DOHH2 (cell line): ENCODE measurements at regions not wholly inside any gene's neighbourhood (a gene's known extent, or its start where the extent isn't known, plus 50 kb on each side); places are given as distances from the start of the nearest gene placed in this dataset.

Experiments used
- H3F3A ChIP-seq: fragments of 200-600 bp; sonication (generic), shearing (Covaris generic); 2 replicates; pipeline ENCODE4 v1.6.0; 2016; ENCODE audit warnings: antibody characterized with exemption, mild to moderate bottlenecking; ENCODE audit not compliant: control insufficient read depth, insufficient read depth
- H3K27ac ChIP-seq: fragments of 200-600 bp; sonication (generic); 2 replicates; pipeline ENCODE4 v1.5.1; 2014; ENCODE audit warnings: low read depth, mild to moderate bottlenecking, low read length, moderate library complexity
- H3K27me3 ChIP-seq: fragments of 200-600 bp; sonication (generic); 2 replicates; pipeline ENCODE4 v1.6.1; 2014; ENCODE audit warnings: mild to moderate bottlenecking, low read length, mixed read lengths; ENCODE audit not compliant: control insufficient read depth
- H3K36me3 ChIP-seq: fragments of 200-600 bp; sonication (generic); 2 replicates; pipeline ENCODE4 v1.6.1; 2014; ENCODE audit warnings: mild to moderate bottlenecking, low read length, moderate library complexity, mixed read lengths; ENCODE audit not compliant: control insufficient read depth
- H3K4me1 ChIP-seq: fragments of 200-600 bp; sonication (generic); 2 replicates; pipeline ENCODE4 v1.6.1; 2014; ENCODE audit warnings: mild to moderate bottlenecking, low read length, mixed read lengths; ENCODE audit not compliant: control insufficient read depth
- H3K4me2 ChIP-seq: fragments of 200-600 bp; sonication (generic); 2 replicates; pipeline ENCODE4 v1.6.0; 2014; ENCODE audit warnings: mild to moderate bottlenecking, low read length, moderate library complexity
- H3K4me3 ChIP-seq: fragments of 200-600 bp; sonication (generic); 2 replicates; pipeline ENCODE4 v1.5.1; 2014; ENCODE audit warnings: mild to moderate bottlenecking, low read length, mixed read lengths
- H3K79me2 ChIP-seq: fragments of 200-600 bp; sonication (generic); 2 replicates; pipeline ENCODE4 v1.6.1; 2014; ENCODE audit warnings: mild to moderate bottlenecking, low read length, mixed read lengths; ENCODE audit not compliant: control insufficient read depth
- H3K9me2 ChIP-seq: fragments of 200-600 bp; sonication (generic); replicated peaks from 2 replicates; pipeline ENCODE4 v1.6.1; 2014; ENCODE audit warnings: mild to moderate bottlenecking, low read length, mixed read lengths; ENCODE audit not compliant: control insufficient read depth
- H3K9me3 ChIP-seq: fragments of 200-600 bp; sonication (generic); 2 replicates; pipeline ENCODE4 v1.6.1; 2014; ENCODE audit warnings: antibody characterized with exemption, low read length, mixed read lengths; ENCODE audit not compliant: control insufficient read depth, insufficient read depth
- H4K20me1 ChIP-seq: fragments of 200-600 bp; sonication (generic); 2 replicates; pipeline ENCODE4 v1.6.0; 2014; ENCODE audit warnings: low read depth, mild to moderate bottlenecking, antibody characterized with exemption, low read length, moderate library complexity; ENCODE audit not compliant: control insufficient read depth, insufficient read depth
- EZH2phosphoT487 ChIP-seq: fragments of 200-600 bp; sonication (generic); IDR thresholded peaks from 2 replicates; pipeline ENCODE4 v1.6.1; 2017; ENCODE audit warnings: borderline replicate concordance, mild to moderate bottlenecking, antibody characterized with exemption, low read length, moderate library complexity, mixed read lengths
- TF ChIP-seq, protein P1 (sequence below): fragments of 200-600 bp; sonication (generic); IDR thresholded peaks from one replicate; pipeline ENCODE4 v1.5.1; 2014; ENCODE audit warnings: antibody characterized with exemption, mild to moderate bottlenecking, low read depth, low read length; ENCODE audit not compliant: poor library complexity, severe bottlenecking

DNA sequence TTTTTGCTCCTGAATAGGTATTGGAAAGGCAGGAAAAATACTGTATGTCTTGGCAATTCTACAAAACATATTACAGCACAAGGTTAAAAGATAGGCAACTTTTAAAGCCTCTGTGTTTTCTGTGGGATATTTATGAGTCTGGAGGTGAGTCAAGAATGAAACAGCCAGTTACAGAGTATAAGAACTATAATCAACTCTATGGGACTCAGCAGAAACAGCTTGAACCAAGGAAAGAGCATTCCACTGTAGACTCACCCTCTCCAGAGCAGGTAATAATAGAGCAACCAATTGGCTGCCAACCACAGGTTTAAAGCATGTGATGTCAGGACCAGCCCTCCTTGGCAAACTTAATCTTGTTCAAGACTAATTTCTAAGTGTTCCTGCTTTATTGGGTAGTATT is 100.5 kb upstream of the MDM1 start:
- Histone ChIP-seq H4K20me1 (no peaks in the 10 kb centered on the region), H3K36me3 (no peaks in the 10 kb centered on the region), H3K27me3 (0 out of 2 replicates have a peak, but pooled peaks cover 3% of the 10 kb centered on the region), H3K9me2 (no peaks in the 10 kb centered on the region), H3K9me3 (peaks cover 10% of the 10 kb centered on the region; the same call in 1 of the 2 replicates), H3K4me2 (no peak overlapping the region), H3K4me1 (no peaks in the 10 kb centered on the region), H3K79me2 (no peaks in the 10 kb centered on the region), H3F3A (no peaks in the 10 kb centered on the region), H3K4me3 (no peak overlapping the region), H3K27ac (no peak overlapping the region)
- no peak for TF ChIP-seq EZH2phosphoT487
- TF ChIP-seq, protein P1, sequence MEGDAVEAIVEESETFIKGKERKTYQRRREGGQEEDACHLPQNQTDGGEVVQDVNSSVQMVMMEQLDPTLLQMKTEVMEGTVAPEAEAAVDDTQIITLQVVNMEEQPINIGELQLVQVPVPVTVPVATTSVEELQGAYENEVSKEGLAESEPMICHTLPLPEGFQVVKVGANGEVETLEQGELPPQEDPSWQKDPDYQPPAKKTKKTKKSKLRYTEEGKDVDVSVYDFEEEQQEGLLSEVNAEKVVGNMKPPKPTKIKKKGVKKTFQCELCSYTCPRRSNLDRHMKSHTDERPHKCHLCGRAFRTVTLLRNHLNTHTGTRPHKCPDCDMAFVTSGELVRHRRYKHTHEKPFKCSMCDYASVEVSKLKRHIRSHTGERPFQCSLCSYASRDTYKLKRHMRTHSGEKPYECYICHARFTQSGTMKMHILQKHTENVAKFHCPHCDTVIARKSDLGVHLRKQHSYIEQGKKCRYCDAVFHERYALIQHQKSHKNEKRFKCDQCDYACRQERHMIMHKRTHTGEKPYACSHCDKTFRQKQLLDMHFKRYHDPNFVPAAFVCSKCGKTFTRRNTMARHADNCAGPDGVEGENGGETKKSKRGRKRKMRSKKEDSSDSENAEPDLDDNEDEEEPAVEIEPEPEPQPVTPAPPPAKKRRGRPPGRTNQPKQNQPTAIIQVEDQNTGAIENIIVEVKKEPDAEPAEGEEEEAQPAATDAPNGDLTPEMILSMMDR: no peak

GRCh38 chr12:68434391-68435298 is 102.5 kb upstream of the MDM1 start:
- Histone ChIP-seq H3K9me3 (peaks cover 10% of the 10 kb centered on the region; the same call in 1 of the 2 replicates), H3F3A (no peaks in the 10 kb centered on the region), H3K4me1 (no peaks in the 10 kb centered on the region), H3K27me3 (no peaks in the 10 kb centered on the region), H4K20me1 (no peaks in the 10 kb centered on the region), H3K79me2 (no peaks in the 10 kb centered on the region), H3K4me3 (no peak overlapping the region), H3K9me2 (no peaks in the 10 kb centered on the region), H3K27ac (no peak overlapping the region), H3K36me3 (no peaks in the 10 kb centered on the region), H3K4me2 (no peak overlapping the region)
- TF ChIP-seq, protein P1: no peak
- no peak for TF ChIP-seq EZH2phosphoT487

DNA sequence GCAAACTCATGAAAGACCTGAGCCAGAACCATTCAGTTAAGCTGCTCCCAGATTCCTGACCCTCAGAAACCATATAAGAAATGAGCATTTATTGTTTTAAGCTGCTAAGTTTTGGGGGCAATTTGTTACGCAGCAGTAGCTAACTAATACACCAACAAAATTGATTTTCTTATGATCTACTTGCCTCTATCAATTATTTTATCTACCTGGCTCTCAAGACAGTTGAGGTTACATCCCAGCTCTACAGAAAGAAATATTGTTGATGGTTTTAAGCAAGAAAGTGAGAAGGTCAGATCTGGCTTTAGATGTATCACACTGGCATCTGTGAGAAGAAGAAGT is 103.1 kb upstream of the MDM1 start:
- TF ChIP-seq, protein P1: no peak
- TF ChIP-seq EZH2phosphoT487: no peak
- Histone ChIP-seq H4K20me1 (no peaks in the 10 kb centered on the region), H3K27ac (no peak overlapping the region)

More for the DNA sequence above, 103.1 kb upstream of the MDM1 start:
- Histone ChIP-seq H3K9me2 (no peaks in the 10 kb centered on the region), H3K36me3 (no peaks in the 10 kb centered on the region), H3F3A (no peaks in the 10 kb centered on the region), H3K9me3 (peaks cover 10% of the 10 kb centered on the region; the same call in 1 of the 2 replicates), H3K4me3 (no peak overlapping the region), H3K27me3 (no peaks in the 10 kb centered on the region), H3K4me2 (no peak overlapping the region), H3K79me2 (no peaks in the 10 kb centered on the region), H3K4me1 (no peaks in the 10 kb centered on the region)
